ENCODE measurements at regions not wholly inside any gene's neighbourhood (a gene's known extent, or its start where the extent isn't known, plus 50 kb on each side); places are given as distances from the start of the nearest gene placed in this dataset.
"Not testable (repeated sequence)": the region's sequence is repeated elsewhere in the genome, so short reads cannot be mapped to it uniquely, and the experiment has no call there.

GRCh38 chrX:150052226-150052625, 113.9 kb upstream of the EOLA2 start:
- DNase-seq (ENCODE audit: low read depth): no peak

- no peak for DNase-seq (ENCODE audit: low read depth)
These were observed 120.4 kb upstream of the EOLA2 start for GRCh38 chrX:150058728-150059127.

- no peak for DNase-seq (ENCODE audit: low read depth)
These were observed 122.1 kb upstream of the EOLA2 start for GRCh38 chrX:150060406-150060805.

GRCh38 chrX:150062292-150063137, 124.2 kb upstream of the EOLA2 start:
- DNase-seq (ENCODE audit: low read depth): no peak

- no peak for DNase-seq (ENCODE audit: low read depth)
These were observed 124.8 kb upstream of the EOLA2 start for GRCh38 chrX:150063138-150063518.

- no peak for DNase-seq (ENCODE audit: low read depth)
These were observed 125.4 kb upstream of the EOLA2 start for GRCh38 chrX:150063674-150064073.

GRCh38 chrX:150074175-150074574, 135.9 kb upstream of the EOLA2 start:
- DNase-seq (ENCODE audit: low read depth): no peak

- no peak for DNase-seq (ENCODE audit: low read depth)
These were observed 142.2 kb upstream of the EOLA2 start for GRCh38 chrX:150080497-150080896.

- no peak for DNase-seq (ENCODE audit: low read depth)
These were observed 142.8 kb upstream of the EOLA2 start for GRCh38 chrX:150081076-150081475.

GRCh38 chrX:150084496-150085229, 146.4 kb upstream of the EOLA2 start:
- DNase-seq (ENCODE audit: low read depth): no peak

GRCh38 chrX:150085881-150086280, 147.6 kb upstream of the EOLA2 start:
- DNase-seq (ENCODE audit: low read depth): no peak

GRCh38 chrX:150086371-150086770, 148.1 kb upstream of the EOLA2 start:
- DNase-seq (ENCODE audit: low read depth): no peak

- no peak for DNase-seq (ENCODE audit: low read depth)
These were observed 149.3 kb upstream of the EOLA2 start for GRCh38 chrX:150087612-150088011.

GRCh38 chrX:150088042-150088441, 149.8 kb upstream of the EOLA2 start:
- no peak for DNase-seq (ENCODE audit: low read depth)

- no peak for DNase-seq (ENCODE audit: low read depth)
These were observed 150.7 kb upstream of the EOLA2 start for GRCh38 chrX:150088766-150089518.

- DNase-seq (ENCODE audit: low read depth): not testable (repeated sequence)
These were observed 153.0 kb upstream of the EOLA2 start for GRCh38 chrX:150091300-150091699.

- DNase-seq (ENCODE audit: low read depth): no peak
These were observed 154.3 kb upstream of the EOLA2 start for GRCh38 chrX:150092549-150092948.

GRCh38 chrX:150094375-150094774, 156.1 kb upstream of the EOLA2 start:
- no peak for DNase-seq (ENCODE audit: low read depth)

GRCh38 chrX:150094996-150095395, 156.7 kb upstream of the EOLA2 start:
- DNase-seq (ENCODE audit: low read depth): no peak

- no peak for DNase-seq (ENCODE audit: low read depth)
These were observed 161.0 kb upstream of the EOLA2 start for GRCh38 chrX:150099316-150099715.

GRCh38 chrX:150100261-150100660, 162.0 kb upstream of the EOLA2 start:
- no peak for DNase-seq (ENCODE audit: low read depth)

- DNase-seq (ENCODE audit: low read depth): no peak
These were observed 180.2 kb upstream of the EOLA2 start for GRCh38 chrX:150118476-150118875.

GRCh38 chrX:150119323-150119722, 181.0 kb upstream of the EOLA2 start:
- DNase-seq (ENCODE audit: low read depth): no peak
